ENCODE measurements at regions not wholly inside any gene's neighbourhood (a gene's known extent, or its start where the extent isn't known, plus 50 kb on each side); places are given as distances from the start of the nearest gene placed in this dataset.

DNA sequence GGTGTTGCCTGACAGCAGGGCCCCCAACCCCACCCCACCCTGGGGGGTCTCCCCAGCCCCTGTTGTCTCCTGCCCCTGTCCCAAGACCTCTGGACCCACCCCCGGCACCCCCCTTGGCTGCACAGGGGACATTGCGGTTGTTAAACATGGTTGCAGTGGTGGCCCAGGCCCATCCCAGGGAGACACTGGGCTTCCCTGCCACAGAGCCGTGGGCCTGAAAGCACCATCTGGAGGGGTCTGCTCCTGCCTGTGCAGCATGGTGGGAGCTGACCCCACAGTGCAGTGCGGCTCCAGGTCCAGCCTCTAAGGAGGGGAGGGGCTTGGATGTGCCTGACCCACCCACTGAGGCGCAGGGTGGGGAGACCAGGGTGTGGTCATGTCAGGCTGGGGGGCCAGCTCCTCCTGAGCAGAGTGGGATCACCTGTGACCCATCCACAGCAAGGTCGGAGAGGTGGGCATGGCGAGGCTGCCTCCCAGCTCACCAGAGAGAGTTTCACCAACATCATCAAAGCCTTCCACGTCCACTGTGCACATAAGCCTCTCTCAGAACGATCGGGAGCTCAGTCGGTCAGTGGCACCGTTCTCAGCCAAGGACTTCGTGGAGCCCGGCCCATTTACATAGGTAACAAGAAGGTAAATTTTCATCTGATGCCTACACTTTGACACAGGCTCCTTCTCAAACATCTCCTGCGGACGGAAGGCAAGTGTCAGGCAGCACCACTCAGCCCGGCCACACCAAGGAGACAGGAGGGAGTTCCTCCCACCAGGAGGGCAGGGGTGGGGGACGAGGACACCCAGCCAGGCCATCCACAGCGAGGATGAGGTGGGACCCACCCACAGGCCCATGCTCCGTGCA lies 201.1 kb downstream of the BRD1 start:
- TF ChIP-seq TCF7L2 (IDR thresholded peaks at IDR 0.05; ENCODE audit: low read depth, low read length) (no peak), SIN3A (IDR thresholded peaks at IDR 0.05; ENCODE audit: borderline replicate concordance, insufficient read depth, low read depth, low read length) (no peak), POLR2AphosphoS5 (IDR thresholded peaks at IDR 0.05; ENCODE audit: low read depth, low read length) (no peak)
- TF ChIP-seq, protein P1, sequence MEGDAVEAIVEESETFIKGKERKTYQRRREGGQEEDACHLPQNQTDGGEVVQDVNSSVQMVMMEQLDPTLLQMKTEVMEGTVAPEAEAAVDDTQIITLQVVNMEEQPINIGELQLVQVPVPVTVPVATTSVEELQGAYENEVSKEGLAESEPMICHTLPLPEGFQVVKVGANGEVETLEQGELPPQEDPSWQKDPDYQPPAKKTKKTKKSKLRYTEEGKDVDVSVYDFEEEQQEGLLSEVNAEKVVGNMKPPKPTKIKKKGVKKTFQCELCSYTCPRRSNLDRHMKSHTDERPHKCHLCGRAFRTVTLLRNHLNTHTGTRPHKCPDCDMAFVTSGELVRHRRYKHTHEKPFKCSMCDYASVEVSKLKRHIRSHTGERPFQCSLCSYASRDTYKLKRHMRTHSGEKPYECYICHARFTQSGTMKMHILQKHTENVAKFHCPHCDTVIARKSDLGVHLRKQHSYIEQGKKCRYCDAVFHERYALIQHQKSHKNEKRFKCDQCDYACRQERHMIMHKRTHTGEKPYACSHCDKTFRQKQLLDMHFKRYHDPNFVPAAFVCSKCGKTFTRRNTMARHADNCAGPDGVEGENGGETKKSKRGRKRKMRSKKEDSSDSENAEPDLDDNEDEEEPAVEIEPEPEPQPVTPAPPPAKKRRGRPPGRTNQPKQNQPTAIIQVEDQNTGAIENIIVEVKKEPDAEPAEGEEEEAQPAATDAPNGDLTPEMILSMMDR (IDR thresholded peaks at IDR 0.05), result no peak
- TF ChIP-seq, protein P2, sequence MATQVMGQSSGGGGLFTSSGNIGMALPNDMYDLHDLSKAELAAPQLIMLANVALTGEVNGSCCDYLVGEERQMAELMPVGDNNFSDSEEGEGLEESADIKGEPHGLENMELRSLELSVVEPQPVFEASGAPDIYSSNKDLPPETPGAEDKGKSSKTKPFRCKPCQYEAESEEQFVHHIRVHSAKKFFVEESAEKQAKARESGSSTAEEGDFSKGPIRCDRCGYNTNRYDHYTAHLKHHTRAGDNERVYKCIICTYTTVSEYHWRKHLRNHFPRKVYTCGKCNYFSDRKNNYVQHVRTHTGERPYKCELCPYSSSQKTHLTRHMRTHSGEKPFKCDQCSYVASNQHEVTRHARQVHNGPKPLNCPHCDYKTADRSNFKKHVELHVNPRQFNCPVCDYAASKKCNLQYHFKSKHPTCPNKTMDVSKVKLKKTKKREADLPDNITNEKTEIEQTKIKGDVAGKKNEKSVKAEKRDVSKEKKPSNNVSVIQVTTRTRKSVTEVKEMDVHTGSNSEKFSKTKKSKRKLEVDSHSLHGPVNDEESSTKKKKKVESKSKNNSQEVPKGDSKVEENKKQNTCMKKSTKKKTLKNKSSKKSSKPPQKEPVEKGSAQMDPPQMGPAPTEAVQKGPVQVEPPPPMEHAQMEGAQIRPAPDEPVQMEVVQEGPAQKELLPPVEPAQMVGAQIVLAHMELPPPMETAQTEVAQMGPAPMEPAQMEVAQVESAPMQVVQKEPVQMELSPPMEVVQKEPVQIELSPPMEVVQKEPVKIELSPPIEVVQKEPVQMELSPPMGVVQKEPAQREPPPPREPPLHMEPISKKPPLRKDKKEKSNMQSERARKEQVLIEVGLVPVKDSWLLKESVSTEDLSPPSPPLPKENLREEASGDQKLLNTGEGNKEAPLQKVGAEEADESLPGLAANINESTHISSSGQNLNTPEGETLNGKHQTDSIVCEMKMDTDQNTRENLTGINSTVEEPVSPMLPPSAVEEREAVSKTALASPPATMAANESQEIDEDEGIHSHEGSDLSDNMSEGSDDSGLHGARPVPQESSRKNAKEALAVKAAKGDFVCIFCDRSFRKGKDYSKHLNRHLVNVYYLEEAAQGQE (IDR thresholded peaks at IDR 0.05; ENCODE audit: insufficient read depth in 1 of 2, low read depth in 2 of 2, low read length in 1 of 2), result no peak
- in situ Hi-C loops (cut with HindIII; ENCODE audit: low pct_unique_long_range_greater_than_20kb, low sequenced_read_pairs) (no loop called here), intact Hi-C loops (cut with micrococcal nuclease; ENCODE audit: unreplicated experiment) (no loop called here)
- no peak for ATAC-seq
- Histone ChIP-seq H3K36me3 (ENCODE audit: control insufficient read depth, insufficient read depth, low read length) (no peaks in the 10 kb centered on the region), H3K4me3 (ENCODE audit: low read depth in 2 of 2, low read length in 2 of 2) (no peak overlapping the region), H3K27me3 (ENCODE audit: control insufficient read depth, insufficient read depth, low read length) (no peaks in the 10 kb centered on the region), H3K27ac (ENCODE audit: low read length) (no peak overlapping the region), H3K4me1 (ENCODE audit: control insufficient read depth, insufficient read depth, low read length) (no peaks in the 10 kb centered on the region), H3K9me3 (ENCODE audit: control insufficient read depth, insufficient read depth, low read depth, low read length) (no peaks in the 10 kb centered on the region)
- no peak for DNase-seq (ENCODE audit: low read depth, low spot score)
- BruUV-seq (replicated peaks), result no TSS peak
- POLR2A ChIA-PET, result interaction anchor here (0.6 kb wide), 1 partner anchor 320 kb away, joined by 4 read pairs; no protein-coding TSS in a partner anchor
- CTCF ChIA-PET, result no interaction called here

DNA sequence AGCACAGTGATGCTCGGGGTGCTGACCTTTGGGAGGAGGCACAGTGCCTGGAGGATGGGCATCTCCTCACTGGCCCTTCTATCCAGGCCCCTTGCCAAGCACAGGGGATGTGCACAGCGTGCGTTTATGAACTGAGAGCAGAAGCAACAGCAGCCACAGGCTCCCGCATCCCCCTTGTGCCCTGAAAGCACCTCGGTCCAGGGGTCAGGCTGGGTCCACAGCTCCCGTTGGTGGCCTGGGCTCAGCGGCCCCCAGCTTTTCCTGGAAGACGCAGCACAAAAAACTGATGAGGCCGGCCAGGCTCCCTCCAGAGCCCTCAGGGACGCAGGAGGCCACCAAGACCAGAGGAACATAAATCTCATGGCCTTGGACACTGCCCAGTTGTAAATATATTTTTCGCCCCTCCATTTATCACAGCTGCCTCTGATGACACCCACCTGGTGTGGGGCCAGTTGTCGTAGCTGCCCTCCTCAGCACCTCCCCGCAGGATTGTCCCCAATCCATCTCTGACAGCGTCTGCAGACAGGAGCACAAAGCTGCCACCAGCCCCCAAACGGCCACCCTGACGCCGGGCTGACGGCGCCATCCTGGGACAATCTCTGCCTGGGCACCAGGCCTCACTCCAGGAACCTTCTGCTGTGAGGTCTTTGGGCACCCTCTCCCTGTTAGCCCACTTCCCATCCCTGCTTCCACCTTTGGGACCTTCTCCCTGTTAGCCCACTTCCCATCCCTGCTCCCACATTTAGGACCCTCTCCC lies 203.1 kb downstream of the BRD1 start:
- no peak overlapping the region for H3K4me3 ChIP-seq (ENCODE audit: low read depth in 2 of 2, low read length in 2 of 2)
- CTCF ChIA-PET, result no interaction called here
- H3K9me3 ChIP-seq (ENCODE audit: control insufficient read depth, insufficient read depth, low read depth, low read length), result no peaks in the 10 kb centered on the region
- no TSS peak for BruUV-seq (replicated peaks)
- H3K27ac ChIP-seq (ENCODE audit: low read length), result no peak overlapping the region
- TF ChIP-seq, protein P2 (IDR thresholded peaks at IDR 0.05; ENCODE audit: insufficient read depth in 1 of 2, low read depth in 2 of 2, low read length in 1 of 2), result no peak
- TF ChIP-seq POLR2AphosphoS5 (IDR thresholded peaks at IDR 0.05; ENCODE audit: low read depth, low read length), result no peak
- TF ChIP-seq, protein P1 (IDR thresholded peaks at IDR 0.05), result no peak
- no peak for TF ChIP-seq SIN3A (IDR thresholded peaks at IDR 0.05; ENCODE audit: borderline replicate concordance, insufficient read depth, low read depth, low read length)
- no peak for TF ChIP-seq TCF7L2 (IDR thresholded peaks at IDR 0.05; ENCODE audit: low read depth, low read length)
- DNase-seq (ENCODE audit: low read depth, low spot score) (no peak), ATAC-seq (no peak)
- H3K27me3 ChIP-seq (ENCODE audit: control insufficient read depth, insufficient read depth, low read length), result no peaks in the 10 kb centered on the region; the same call in 1 of the 2 replicates
- in situ Hi-C loops (cut with HindIII; ENCODE audit: low pct_unique_long_range_greater_than_20kb, low sequenced_read_pairs), result no loop called here
- POLR2A ChIA-PET, result no interaction called here
- intact Hi-C loops (cut with micrococcal nuclease; ENCODE audit: unreplicated experiment), result no loop called here
- no peaks in the 10 kb centered on the region for H3K36me3 ChIP-seq (ENCODE audit: control insufficient read depth, insufficient read depth, low read length)
- no peaks in the 10 kb centered on the region for H3K4me1 ChIP-seq (ENCODE audit: control insufficient read depth, insufficient read depth, low read length)

Data from Panc1 (cell line).